ENCODE measurements at regions not wholly inside any gene's neighbourhood (a gene's known extent, or its start where the extent isn't known, plus 50 kb on each side); places are given as distances from the start of the nearest gene placed in this dataset.

- TF ChIP-seq EZH2phosphoT487 (IDR thresholded peaks at IDR 0.05; ENCODE audit: low read depth, severe bottlenecking, unreplicated experiment), result no peak
- TF ChIP-seq, protein P1, sequence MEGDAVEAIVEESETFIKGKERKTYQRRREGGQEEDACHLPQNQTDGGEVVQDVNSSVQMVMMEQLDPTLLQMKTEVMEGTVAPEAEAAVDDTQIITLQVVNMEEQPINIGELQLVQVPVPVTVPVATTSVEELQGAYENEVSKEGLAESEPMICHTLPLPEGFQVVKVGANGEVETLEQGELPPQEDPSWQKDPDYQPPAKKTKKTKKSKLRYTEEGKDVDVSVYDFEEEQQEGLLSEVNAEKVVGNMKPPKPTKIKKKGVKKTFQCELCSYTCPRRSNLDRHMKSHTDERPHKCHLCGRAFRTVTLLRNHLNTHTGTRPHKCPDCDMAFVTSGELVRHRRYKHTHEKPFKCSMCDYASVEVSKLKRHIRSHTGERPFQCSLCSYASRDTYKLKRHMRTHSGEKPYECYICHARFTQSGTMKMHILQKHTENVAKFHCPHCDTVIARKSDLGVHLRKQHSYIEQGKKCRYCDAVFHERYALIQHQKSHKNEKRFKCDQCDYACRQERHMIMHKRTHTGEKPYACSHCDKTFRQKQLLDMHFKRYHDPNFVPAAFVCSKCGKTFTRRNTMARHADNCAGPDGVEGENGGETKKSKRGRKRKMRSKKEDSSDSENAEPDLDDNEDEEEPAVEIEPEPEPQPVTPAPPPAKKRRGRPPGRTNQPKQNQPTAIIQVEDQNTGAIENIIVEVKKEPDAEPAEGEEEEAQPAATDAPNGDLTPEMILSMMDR (IDR thresholded peaks at IDR 0.05; ENCODE audit: poor library complexity), result no peak
Measured at GRCh38 chr5:112002376-112002775, 245.4 kb upstream of the NREP start.
